Right lobe of liver (tissue), 6 donors: ENCODE measurements at regions not wholly inside any gene's neighbourhood (a gene's known extent, or its start where the extent isn't known, plus 50 kb on each side); places are given as distances from the start of the nearest gene placed in this dataset.

Source experiments
- ATAC-seq, 4 donors: fragments of 200-7000 bp; cut with Tn5 transposase; one replicate each; pipeline ENCODE4 v1.9.1; 2020; ENCODE audit warnings: mild to moderate bottlenecking in 4 of 4, moderate library complexity in 4 of 4
- DNase-seq, 3 donors: peaks; one replicate each; pipeline ENCODE4 v3.0.0-alpha.2; 2020
- H3K27ac ChIP-seq, 3 donors: fragments of 200-600 bp; one replicate each; pipeline ENCODE4 v1.8.0; 2022
- H3K27me3 ChIP-seq, 2 donors: fragments of 200-600 bp; one replicate each; pipeline ENCODE4 v1.8.0; 2022
- H3K36me3 ChIP-seq, 4 donors: fragments of 200-600 bp; sonication (generic) in 1 of 4; one replicate each; pipeline versions ENCODE4 v1.5.1 to v1.8.0; 2017 to 2022; ENCODE audit warnings: control low read depth in 1 of 4
- H3K4me1 ChIP-seq, 4 donors: fragments of 200-600 bp; sonication (generic) in 1 of 4; one replicate each; pipeline versions ENCODE4 v1.5.1 to v1.8.0; 2017 to 2022; ENCODE audit warnings: control low read depth in 1 of 4
- H3K4me3 ChIP-seq, 3 donors: fragments of 200-600 bp; one replicate each; pipeline ENCODE4 v1.8.0; 2022
- H3K9me3 ChIP-seq, 4 donors: fragments of 200-600 bp; sonication (generic) in 1 of 4; one replicate each; pipeline versions ENCODE4 v1.5.1 to v1.8.0; 2017 to 2022; ENCODE audit warnings: control low read depth in 1 of 4
- CTCF ChIP-seq, 4 donors: fragments of 200-600 bp in 3 of 4; fragments of 450-650 bp in 1 of 4; IDR thresholded peaks; one replicate each; pipeline versions ENCODE4 v1.5.1 to v1.8.0; 2016 to 2022; ENCODE audit warnings: antibody characterized with exemption in 4 of 4, mild to moderate bottlenecking in 2 of 4
- POLR2A ChIP-seq: fragments of 450-650 bp; IDR thresholded peaks from one replicate; pipeline ENCODE4 v1.6.1; 2017; ENCODE audit warnings: antibody characterized with exemption, mild to moderate bottlenecking
- WGBS: methylation state at CpG from one replicate; pipeline ENCODE4 v1.1.6; 2018; ENCODE audit warnings: low coverage, low lambda C conversion rate; ENCODE audit not compliant: insufficient coverage; ENCODE audit errors: missing lambda C conversion rate; 5-methylcytosine and 5-hydroxymethylcytosine counted together
- intact Hi-C, 2 donors: fragments of 100-400 bp; cut with DNase I; formaldehyde crosslinking; loops; one replicate each; pipeline versions ENCODE4 v1.11.2 to v1.14.1; 2022
- donor health status: DM: no; HTN: yes; CAD: no.
- donor health status: DM: no; HTN: no; CAD: no.
- donor health status: DM: no; HTN: no; CAD: no.
- donor health status: DM: no; HTN: yes; CAD: no.
- donor health status: DM: no; HTN: yes; CAD: no.

GRCh38 chr9:12566404-12567090 lies 126.6 kb upstream of the TYRP1 start:
- H3K36me3 ChIP-seq: no peaks in the 10 kb centered on the region
- WGBS: 73% methylated on average over 5 of the region's 5 CpGs
- H3K27ac ChIP-seq: no peak overlapping the region

GRCh38 chr9:12584656-12585522 lies 108.3 kb upstream of the TYRP1 start:
- intact Hi-C loops: no loop called here
- H3K9me3 ChIP-seq: peaks cover 0 to 3% (median 0%) of the 10 kb centered on the region in 4 donors
- H3K27me3 ChIP-seq: no peaks in the 10 kb centered on the region
- DNase-seq (no peak), ATAC-seq (no peak)
- TF ChIP-seq POLR2A (no peak), CTCF (IDR thresholded peaks at IDR 0.05) (no peak)
- no peaks in the 10 kb centered on the region for H3K4me1 ChIP-seq
- H3K27ac ChIP-seq: no peak overlapping the region
- H3K36me3 ChIP-seq: no peaks in the 10 kb centered on the region
- 60% methylated on average over 3 of the region's 3 CpGs for WGBS
- no peak overlapping the region for H3K4me3 ChIP-seq

More at GRCh38 chr9:12566404-12567090, 126.6 kb upstream of the TYRP1 start:
- H3K4me3 ChIP-seq: no peak overlapping the region
- H3K27me3 ChIP-seq: no peaks in the 10 kb centered on the region
- DNase-seq: no peak
- intact Hi-C loops: no loop called here
- no peak for ATAC-seq
- no peaks in the 10 kb centered on the region for H3K9me3 ChIP-seq
- TF ChIP-seq CTCF (IDR thresholded peaks at IDR 0.05): no peak
- no peak for TF ChIP-seq POLR2A
- H3K4me1 ChIP-seq: no peaks in the 10 kb centered on the region

GRCh38 chr9:12595400-12595799 lies 97.8 kb upstream of the TYRP1 start:
- Histone ChIP-seq H3K27ac (no peak overlapping the region), H3K36me3 (no peaks in the 10 kb centered on the region)
- TF ChIP-seq CTCF (IDR thresholded peaks at IDR 0.05): no peak
- TF ChIP-seq POLR2A: no peak

GRCh38 chr9:12604164-12604821 lies 88.9 kb upstream of the TYRP1 start:
- Histone ChIP-seq H3K36me3 (no peaks in the 10 kb centered on the region), H3K4me3 (no peak overlapping the region), H3K27ac (no peak overlapping the region), H3K9me3 (no peaks in the 10 kb centered on the region), H3K27me3 (no peaks in the 10 kb centered on the region), H3K4me1 (no peaks in the 10 kb centered on the region)
- no peak for DNase-seq
- intact Hi-C loops: no loop called here
- WGBS: 27% methylated on average over 2 of the region's 2 CpGs
- no peak for ATAC-seq
- TF ChIP-seq POLR2A: no peak
- no peak for TF ChIP-seq CTCF (IDR thresholded peaks at IDR 0.05)

More at GRCh38 chr9:12595400-12595799, 97.8 kb upstream of the TYRP1 start:
- Histone ChIP-seq H3K4me3 (no peak overlapping the region), H3K4me1 (no peaks in the 10 kb centered on the region), H3K9me3 (no peaks in the 10 kb centered on the region), H3K27me3 (no peaks in the 10 kb centered on the region)
- 57% methylated on average over 3 of the region's 3 CpGs for WGBS
- intact Hi-C loops: no loop called here
- no peak for ATAC-seq
- no peak for DNase-seq
